Adrenal gland (tissue), 5 donors: ENCODE measurements at regions not wholly inside any gene's neighbourhood (a gene's known extent, or its start where the extent isn't known, plus 50 kb on each side); places are given as distances from the start of the nearest gene placed in this dataset.

Source experiments
- CTCF ChIP-seq, 6 experiments: fragments of 450-650 bp in 4 of 6; fragments of 200-600 bp in 2 of 6; sonication (generic) in 1 of 6; IDR thresholded peaks; 1 replicate in 5 of 6; 2 replicates in 1 of 6; pipeline versions ENCODE4 v1.5.1 to v1.8.0; 2016 to 2021; ENCODE audit warnings: antibody characterized with exemption in 6 of 6, mild to moderate bottlenecking in 2 of 6, moderate library complexity in 1 of 6
- POLR2A ChIP-seq, 2 donors: fragments of 450-650 bp; IDR thresholded peaks; one replicate each; pipeline ENCODE4 v1.6.1; 2017; ENCODE audit warnings: antibody characterized with exemption in 2 of 2, mild to moderate bottlenecking in 2 of 2, moderate library complexity in 1 of 2
- donor health status: DM: no; HTN: no; CAD: no.

GRCh38 chr5:4245076-4245475, 649.4 kb downstream of the IRX1 start:
- TF ChIP-seq CTCF (IDR thresholded peaks at IDR 0.05) = no peak
- no peak for TF ChIP-seq POLR2A (IDR thresholded peaks at IDR 0.05)
